GM12891 (cell line): ENCODE measurements at regions not wholly inside any gene's neighbourhood (a gene's known extent, or its start where the extent isn't known, plus 50 kb on each side); places are given as distances from the start of the nearest gene placed in this dataset.

ENCODE experiments used
- PAX5 ChIP-seq: IDR thresholded peaks from 2 replicates; pipeline ENCODE4 v1.6.1; 2011; ENCODE audit warnings: low read length, moderate library complexity, mild to moderate bottlenecking; ENCODE audit not compliant: insufficient read depth, severe bottlenecking
- POLR2A ChIP-seq: IDR thresholded peaks from 2 replicates; pipeline ENCODE4 v1.6.1; 2011; ENCODE audit warnings: low read depth, low read length, control low read depth
- POLR2AphosphoS5 ChIP-seq: IDR thresholded peaks from 2 replicates; pipeline ENCODE4 v1.6.1; 2011; ENCODE audit warnings: low read depth, low read length, control low read depth
- SPI1 ChIP-seq: IDR thresholded peaks from 2 replicates; pipeline ENCODE4 v1.6.1; 2011; ENCODE audit warnings: low read depth, low read length, control low read depth

GRCh38 chr14:30185832-30186231 lies 258.2 kb upstream of the PRKD1 start:
- TF ChIP-seq POLR2A: no peak
- no peak for TF ChIP-seq PAX5
- TF ChIP-seq POLR2AphosphoS5: no peak
- no peak for TF ChIP-seq SPI1
